Mesodermal cell (in vitro differentiated cells): ENCODE measurements at regions not wholly inside any gene's neighbourhood (a gene's known extent, or its start where the extent isn't known, plus 50 kb on each side); places are given as distances from the start of the nearest gene placed in this dataset.

Source experiments
- H3K27ac ChIP-seq: 2 replicates; pipeline ENCODE4 v1.7.0; 2013; ENCODE audit warnings: mild to moderate bottlenecking, low read depth, low read length, moderate library complexity; ENCODE audit not compliant: severe bottlenecking
- H3K36me3 ChIP-seq: 2 replicates; pipeline ENCODE4 v1.7.1; 2013; ENCODE audit warnings: mild to moderate bottlenecking, low read length, moderate library complexity; ENCODE audit not compliant: control insufficient read depth, insufficient read depth
- H3K4me1 ChIP-seq: one replicate; pipeline ENCODE4 v1.7.1; 2013; ENCODE audit warnings: mild to moderate bottlenecking, low read length; ENCODE audit not compliant: insufficient read depth, control insufficient read depth, poor library complexity, severe bottlenecking
- H3K4me3 ChIP-seq: 2 replicates; pipeline ENCODE4 v1.7.0; 2013; ENCODE audit warnings: low read length, control low read depth, mild to moderate bottlenecking; ENCODE audit not compliant: insufficient read depth, poor library complexity, severe bottlenecking; ENCODE audit errors: extremely low read depth
- H3K9me3 ChIP-seq: 2 replicates; pipeline ENCODE4 v1.7.1; 2013; ENCODE audit warnings: mild to moderate bottlenecking, low read length, moderate library complexity; ENCODE audit not compliant: control insufficient read depth
- WGBS, 2 experiments: methylation state at CpG; one replicate each; pipeline ENCODE4 v1.1.5; 2013; ENCODE audit warnings: missing lambda C conversion rate in 2 of 2; ENCODE audit not compliant: insufficient coverage in 2 of 2; 5-methylcytosine and 5-hydroxymethylcytosine counted together

DNA sequence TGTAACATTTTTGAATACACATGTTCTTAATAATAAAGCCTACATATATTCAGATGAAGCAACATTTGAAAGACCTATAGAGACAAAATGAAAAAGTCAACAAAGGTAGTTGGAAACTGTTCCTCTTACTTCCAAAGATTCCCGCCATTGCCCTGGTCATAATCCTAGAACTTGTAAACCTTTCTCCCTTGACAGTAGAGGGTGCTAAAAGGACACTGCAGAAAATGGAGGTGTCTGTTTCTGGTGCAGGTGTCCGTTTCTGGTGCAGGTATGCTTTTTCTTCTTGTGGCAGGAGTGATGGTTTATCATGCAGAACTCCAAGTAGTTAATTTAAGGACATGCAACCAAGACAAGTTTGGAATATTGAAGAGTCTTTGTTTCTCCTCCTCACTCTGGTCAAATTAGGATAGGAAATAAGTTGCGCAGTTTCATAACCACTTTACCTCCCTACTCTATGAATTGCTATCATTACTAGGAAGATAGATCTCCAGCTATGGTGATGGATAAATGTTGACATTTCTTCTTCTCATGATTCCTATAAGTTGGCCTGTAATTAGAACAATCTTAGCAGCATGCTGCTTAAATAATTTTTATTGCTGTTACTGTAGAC lies 56.0 kb upstream of the FAM174A start:
- WGBS, 2 experiments: 43 to 57% methylated on average over 1 of the region's 3 CpGs

GRCh38 chr5:100472091-100472490 lies 63.1 kb upstream of the FAM174A start:
- H3K4me3 ChIP-seq: no peak overlapping the region
- H3K4me1 ChIP-seq: no peaks in the 10 kb centered on the region
- H3K9me3 ChIP-seq: no peaks in the 10 kb centered on the region
- no CpG with 5 or more reads among the region's 2 CpGs for WGBS, 2 experiments
- H3K36me3 ChIP-seq: no peaks in the 10 kb centered on the region
- no peak overlapping the region for H3K27ac ChIP-seq

More for the DNA sequence above, 56.0 kb upstream of the FAM174A start:
- Histone ChIP-seq H3K9me3 (no peaks in the 10 kb centered on the region), H3K4me3 (no peak overlapping the region), H3K4me1 (no peaks in the 10 kb centered on the region), H3K36me3 (no peaks in the 10 kb centered on the region), H3K27ac (no peak overlapping the region)

- H3K9me3 ChIP-seq: no peaks in the 10 kb centered on the region
- H3K4me1 ChIP-seq: no peaks in the 10 kb centered on the region
- H3K27ac ChIP-seq: no peak overlapping the region
- H3K36me3 ChIP-seq: no peaks in the 10 kb centered on the region
- H3K4me3 ChIP-seq: no peak overlapping the region
Observed at GRCh38 chr5:100469767-100470166, 65.4 kb upstream of the FAM174A start.

- Histone ChIP-seq H3K4me3 (no peak overlapping the region), H3K36me3 (no peaks in the 10 kb centered on the region), H3K27ac (peak overlapping the region; percentile 55), H3K9me3 (no peaks in the 10 kb centered on the region), H3K4me1 (no peaks in the 10 kb centered on the region)
- WGBS, 2 experiments: 63 to 77% methylated on average over 2 of the region's 2 CpGs
Observed at GRCh38 chr5:100464418-100464817, 70.8 kb upstream of the FAM174A start.

DNA sequence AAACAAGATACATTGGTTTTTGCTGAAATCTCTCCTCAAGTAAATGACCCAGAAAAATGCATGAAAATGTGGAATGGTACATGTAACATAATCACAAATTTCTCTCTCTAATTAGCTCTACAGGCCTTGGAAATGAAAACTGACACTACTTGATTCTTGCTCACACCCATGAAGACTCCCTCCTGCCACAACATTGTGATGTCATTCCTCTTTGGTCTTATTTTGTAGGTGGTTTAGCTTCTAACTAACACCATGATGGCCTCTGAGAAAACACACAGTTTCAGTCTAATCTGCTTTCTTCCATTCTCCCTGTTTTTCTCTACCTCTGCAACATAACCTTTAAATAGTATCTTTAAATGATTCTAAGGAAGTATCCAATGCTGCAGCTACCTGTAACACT lies 78.6 kb upstream of the FAM174A start:
- Histone ChIP-seq H3K9me3 (no peaks in the 10 kb centered on the region), H3K27ac (no peak overlapping the region), H3K4me3 (no peak overlapping the region), H3K4me1 (no peaks in the 10 kb centered on the region), H3K36me3 (no peaks in the 10 kb centered on the region)

GRCh38 chr5:100452126-100452525 lies 83.0 kb upstream of the FAM174A start:
- Histone ChIP-seq H3K4me1 (no peaks in the 10 kb centered on the region), H3K4me3 (no peak overlapping the region), H3K36me3 (no peaks in the 10 kb centered on the region), H3K9me3 (peaks cover 5% of the 10 kb centered on the region), H3K27ac (no peak overlapping the region)

GRCh38 chr5:100448111-100448528 lies 87.1 kb upstream of the FAM174A start:
- no peak overlapping the region for H3K4me3 ChIP-seq
- no peak overlapping the region for H3K27ac ChIP-seq
- WGBS, 2 experiments: no CpG with 5 or more reads among the region's 3 CpGs
- peaks cover 5% of the 10 kb centered on the region for H3K9me3 ChIP-seq
- no peaks in the 10 kb centered on the region for H3K4me1 ChIP-seq
- H3K36me3 ChIP-seq: no peaks in the 10 kb centered on the region

- no CpG with 5 or more reads among the region's 2 CpGs for WGBS, 2 experiments
- Histone ChIP-seq H3K9me3 (peaks cover 5% of the 10 kb centered on the region), H3K36me3 (no peaks in the 10 kb centered on the region), H3K27ac (no peak overlapping the region), H3K4me3 (no peak overlapping the region), H3K4me1 (no peaks in the 10 kb centered on the region)
Observed at GRCh38 chr5:100446879-100447430, 88.2 kb upstream of the FAM174A start.

- no peaks in the 10 kb centered on the region for H3K36me3 ChIP-seq
- no peaks in the 10 kb centered on the region for H3K4me1 ChIP-seq
- WGBS, 2 experiments: 85 to 95% methylated on average over 3 of the region's 3 CpGs
- H3K9me3 ChIP-seq: no peaks in the 10 kb centered on the region
- H3K27ac ChIP-seq: peak overlapping the region; percentile 48
- no peak overlapping the region for H3K4me3 ChIP-seq
Observed at GRCh38 chr5:100444961-100445360, 90.2 kb upstream of the FAM174A start.

GRCh38 chr5:100434815-100435214 lies 100.4 kb upstream of the FAM174A start:
- no peaks in the 10 kb centered on the region for H3K4me1 ChIP-seq
- H3K27ac ChIP-seq: no peak overlapping the region
- 50 to 100% methylated on average over 1 to 2 of the region's 4 CpGs for WGBS, 2 experiments
- no peaks in the 10 kb centered on the region for H3K36me3 ChIP-seq
- H3K9me3 ChIP-seq: no peaks in the 10 kb centered on the region
- no peak overlapping the region for H3K4me3 ChIP-seq

DNA sequence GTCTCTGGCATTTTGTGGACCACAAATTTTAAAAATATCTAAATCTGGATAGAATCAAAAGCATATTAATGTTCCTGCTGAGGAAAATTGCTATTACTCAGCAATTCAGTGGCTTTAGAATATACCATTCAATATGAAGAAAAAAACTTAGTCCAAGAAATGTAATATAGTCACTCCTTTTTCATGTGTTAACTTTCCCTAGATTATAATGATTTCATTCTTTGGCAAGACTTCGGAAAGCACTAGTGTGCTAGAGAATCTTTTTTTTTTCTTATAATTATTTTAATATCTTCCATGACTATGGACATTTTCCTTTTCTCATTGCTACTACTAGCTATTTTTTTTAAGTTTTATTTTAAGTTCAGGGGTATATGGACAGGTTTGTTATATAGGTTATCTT lies 102.4 kb upstream of the FAM174A start:
- WGBS, 2 experiments: no CpG with 5 or more reads among the region's 1 CpG

More for the DNA sequence above, 102.4 kb upstream of the FAM174A start:
- H3K4me1 ChIP-seq: no peaks in the 10 kb centered on the region
- no peaks in the 10 kb centered on the region for H3K9me3 ChIP-seq
- no peaks in the 10 kb centered on the region for H3K36me3 ChIP-seq
- no peak overlapping the region for H3K4me3 ChIP-seq
- no peak overlapping the region for H3K27ac ChIP-seq
